Caco-2 (cell line): ENCODE measurements at regions not wholly inside any gene's neighbourhood (a gene's known extent, or its start where the extent isn't known, plus 50 kb on each side); places are given as distances from the start of the nearest gene placed in this dataset.

ENCODE experiments used
- BruUV-seq: library from RNA; stranded (reverse); fragments of 400-500 nt; replicated peaks from 2 replicates; lab custom pipeline; 2021; lab: Mats Ljungman, UMichigan
- CTCF ChIA-PET: fragments of 300-600 bp; sonication (Branson Sonifier 250); formaldehyde crosslinking; loops from one replicate; lab custom pipeline; 2022; ENCODE audit warnings: antibody characterized with exemption; lab: Charles Lee
- POLR2A ChIA-PET: fragments of 300-600 bp; sonication (Branson Sonifier 250); formaldehyde crosslinking; loops from one replicate; lab custom pipeline; 2022; ENCODE audit warnings: antibody characterized with exemption; lab: Charles Lee
- DNase-seq, 2 experiments: peaks; one replicate each; pipeline versions ENCODE4 v3.0.0 to v3.0.0-alpha.2; 2020 to 2022
- H3K27me3 ChIP-seq: replicated peaks from 2 replicates; pipeline ENCODE4 v1.6.0; 2011; ENCODE audit warnings: low read length; ENCODE audit not compliant: control insufficient read depth, insufficient read depth
- H3K36me3 ChIP-seq: 2 replicates; pipeline ENCODE4 v1.5.1; 2011; ENCODE audit warnings: low read length; ENCODE audit not compliant: control insufficient read depth, insufficient read depth
- H3K4me1 ChIP-seq: fragments of 250-450 bp; sonication (Bioruptor Pico); 2 replicates; pipeline ENCODE4 v1.5.1; 2020; ENCODE audit warnings: mild to moderate bottlenecking
- H3K4me3 ChIP-seq: 2 replicates; pipeline ENCODE4 v1.5.1; 2011; ENCODE audit warnings: low read depth, mild to moderate bottlenecking, control low read depth, low read length
- H3K9me3 ChIP-seq: fragments of 250-450 bp; sonication (Bioruptor Pico); 2 replicates; pipeline ENCODE4 v1.5.1; 2020; ENCODE audit warnings: mild to moderate bottlenecking, moderate library complexity
- H3K27ac Mint-ChIP-seq: one replicate; pipeline ENCODE4 v1.8.0; 2022; ENCODE audit warnings: mixed read lengths; ENCODE audit not compliant: unreplicated experiment
- H3K27me3 Mint-ChIP-seq: one replicate; pipeline ENCODE4 v1.8.0; 2022; ENCODE audit warnings: mixed read lengths; ENCODE audit not compliant: insufficient read depth, unreplicated experiment
- H3K36me3 Mint-ChIP-seq: one replicate; pipeline ENCODE4 v1.8.0; 2022; ENCODE audit warnings: mild to moderate bottlenecking, mixed read lengths; ENCODE audit not compliant: insufficient read depth, unreplicated experiment
- H3K4me1 Mint-ChIP-seq: one replicate; pipeline ENCODE4 v1.8.0; 2022; ENCODE audit warnings: low read depth, mixed read lengths; ENCODE audit not compliant: unreplicated experiment
- H3K4me3 Mint-ChIP-seq: one replicate; pipeline ENCODE4 v1.8.0; 2022; ENCODE audit warnings: mild to moderate bottlenecking, moderate library complexity, mixed read lengths; ENCODE audit not compliant: unreplicated experiment
- H3K9me3 Mint-ChIP-seq: one replicate; pipeline ENCODE4 v1.8.0; 2022; ENCODE audit warnings: mixed read lengths; ENCODE audit not compliant: unreplicated experiment
- CTCF ChIP-seq, 2 experiments: fragments of 200-600 bp in 1 of 2; IDR thresholded peaks; 1 replicate in 1 of 2; 2 replicates in 1 of 2; pipeline versions ENCODE4 v1.5.1 to v1.8.0; 2011 to 2022; ENCODE audit warnings: antibody characterized with exemption in 1 of 2, control low read depth in 1 of 2, inconsistent platforms in 1 of 2, low read depth in 1 of 2, low read length in 1 of 2, mild to moderate bottlenecking in 1 of 2, moderate library complexity in 1 of 2; ENCODE audit not compliant: insufficient read depth in 1 of 2, severe bottlenecking in 1 of 2, unreplicated experiment in 1 of 2
- intact Hi-C: fragments of 100-400 bp; cut with micrococcal nuclease; formaldehyde crosslinking; loops from one replicate; pipeline ENCODE4 v1.10.0; 2022; ENCODE audit not compliant: unreplicated experiment

GRCh38 chr5:89584339-89584956 lies 701.5 kb upstream of the MEF2C start:
- peaks cover 10% of the 10 kb centered on the region for H3K9me3 Mint-ChIP-seq
- Histone ChIP-seq H3K9me3 (no peaks in the 10 kb centered on the region), H3K4me3 (no peak overlapping the region), H3K4me1 (no peaks in the 10 kb centered on the region), H3K27me3 (no peaks in the 10 kb centered on the region), H3K36me3 (no peaks in the 10 kb centered on the region)
- H3K4me3 Mint-ChIP-seq: no peak overlapping the region
- H3K27me3 Mint-ChIP-seq: peaks cover 4% of the 10 kb centered on the region
- ChIA-PET CTCF (no interaction called here), POLR2A (no interaction called here)
- no peak for TF ChIP-seq CTCF (IDR thresholded peaks at IDR 0.05; ENCODE audit: insufficient read depth in 1 of 2, low read depth in 1 of 2, low read length in 1 of 2, severe bottlenecking in 1 of 2, unreplicated experiment in 1 of 2)
- H3K36me3 Mint-ChIP-seq: no peaks in the 10 kb centered on the region
- DNase-seq: no peak
- intact Hi-C loops: no loop called here
- no peaks in the 10 kb centered on the region for H3K4me1 Mint-ChIP-seq
- no peak overlapping the region for H3K27ac Mint-ChIP-seq
- BruUV-seq: no TSS peak

- Mint-ChIP-seq H3K4me1 (no peaks in the 10 kb centered on the region), H3K4me3 (no peak overlapping the region), H3K9me3 (peaks cover 10% of the 10 kb centered on the region), H3K27me3 (peaks cover 8% of the 10 kb centered on the region), H3K36me3 (no peaks in the 10 kb centered on the region), H3K27ac (no peak overlapping the region)
- Histone ChIP-seq H3K36me3 (no peaks in the 10 kb centered on the region), H3K4me1 (no peaks in the 10 kb centered on the region), H3K27me3 (no peaks in the 10 kb centered on the region), H3K4me3 (no peak overlapping the region), H3K9me3 (no peaks in the 10 kb centered on the region)
- no peak for DNase-seq
- no TSS peak for BruUV-seq
- ChIA-PET POLR2A (no interaction called here), CTCF (no interaction called here)
- TF ChIP-seq CTCF (IDR thresholded peaks at IDR 0.05; ENCODE audit: insufficient read depth in 1 of 2, low read depth in 1 of 2, low read length in 1 of 2, severe bottlenecking in 1 of 2, unreplicated experiment in 1 of 2): no peak
- intact Hi-C loops: no loop called here
These were observed 700.5 kb upstream of the MEF2C start for GRCh38 chr5:89583534-89583933.

- Histone ChIP-seq H3K4me3 (no peak overlapping the region), H3K4me1 (no peaks in the 10 kb centered on the region), H3K36me3 (no peaks in the 10 kb centered on the region), H3K9me3 (no peaks in the 10 kb centered on the region), H3K27me3 (no peaks in the 10 kb centered on the region)
- DNase-seq: no peak
- Mint-ChIP-seq H3K4me3 (no peak overlapping the region), H3K4me1 (no peaks in the 10 kb centered on the region), H3K36me3 (no peaks in the 10 kb centered on the region), H3K27ac (no peak overlapping the region), H3K27me3 (peaks cover 8% of the 10 kb centered on the region), H3K9me3 (peaks cover 10% of the 10 kb centered on the region)
- TF ChIP-seq CTCF (IDR thresholded peaks at IDR 0.05; ENCODE audit: insufficient read depth in 1 of 2, low read depth in 1 of 2, low read length in 1 of 2, severe bottlenecking in 1 of 2, unreplicated experiment in 1 of 2): no peak
- intact Hi-C loops: no loop called here
- ChIA-PET CTCF (no interaction called here), POLR2A (no interaction called here)
- BruUV-seq: no TSS peak
These were observed 699.9 kb upstream of the MEF2C start for GRCh38 chr5:89582768-89583339.
